GM19240 (cell line): ENCODE measurements at regions not wholly inside any gene's neighbourhood (a gene's known extent, or its start where the extent isn't known, plus 50 kb on each side); places are given as distances from the start of the nearest gene placed in this dataset.
"Not testable (repeated sequence)": the region's sequence is repeated elsewhere in the genome, so short reads cannot be mapped to it uniquely, and the experiment has no call there.

Experiments
- DNase-seq: peaks from one replicate; pipeline ENCODE4 v3.0.0; 2011; ENCODE audit warnings: low spot score; ENCODE audit not compliant: insufficient read length

DNA sequence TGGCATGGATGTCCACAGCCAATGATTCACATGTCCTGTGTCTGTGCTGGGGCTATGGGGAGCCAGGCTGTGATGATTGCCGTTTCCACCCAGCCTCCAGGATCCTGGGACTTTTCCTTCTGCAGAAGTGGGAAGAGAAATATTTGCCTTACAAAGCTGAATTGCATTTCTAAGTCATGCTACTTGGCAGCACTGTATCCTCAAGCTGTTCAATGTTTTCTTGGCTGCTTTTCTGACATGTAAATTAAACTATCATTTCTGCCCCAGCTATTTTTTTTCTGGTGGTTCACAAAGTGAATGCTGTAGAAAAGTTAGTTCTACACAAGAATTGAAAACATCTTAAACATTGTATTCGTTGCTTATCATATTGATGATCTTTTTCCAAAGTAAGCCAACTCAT, 51.9 kb upstream of the TCERG1L start:
- no peak for DNase-seq

DNA sequence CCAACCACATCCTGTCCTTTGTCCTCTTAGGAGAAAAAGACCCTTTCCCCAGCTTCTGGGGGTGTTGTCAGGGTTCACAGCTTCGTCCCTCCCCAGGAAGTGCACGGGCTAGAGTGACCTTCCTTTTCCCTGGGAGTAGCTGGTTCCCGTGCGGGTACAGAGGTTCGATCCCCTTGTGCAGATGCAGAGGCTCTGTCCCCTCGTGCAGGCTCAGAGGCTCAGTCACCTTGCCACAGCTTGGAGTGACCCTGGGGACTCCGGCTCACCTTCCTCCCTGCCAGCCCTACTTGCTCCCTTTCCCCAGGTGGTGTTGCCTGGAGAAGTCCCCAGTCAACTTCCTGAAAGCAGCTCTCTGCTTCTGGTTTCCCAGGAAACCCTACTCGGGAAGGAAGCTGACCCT, 60.0 kb upstream of the TCERG1L start:
- no peak for DNase-seq

DNA sequence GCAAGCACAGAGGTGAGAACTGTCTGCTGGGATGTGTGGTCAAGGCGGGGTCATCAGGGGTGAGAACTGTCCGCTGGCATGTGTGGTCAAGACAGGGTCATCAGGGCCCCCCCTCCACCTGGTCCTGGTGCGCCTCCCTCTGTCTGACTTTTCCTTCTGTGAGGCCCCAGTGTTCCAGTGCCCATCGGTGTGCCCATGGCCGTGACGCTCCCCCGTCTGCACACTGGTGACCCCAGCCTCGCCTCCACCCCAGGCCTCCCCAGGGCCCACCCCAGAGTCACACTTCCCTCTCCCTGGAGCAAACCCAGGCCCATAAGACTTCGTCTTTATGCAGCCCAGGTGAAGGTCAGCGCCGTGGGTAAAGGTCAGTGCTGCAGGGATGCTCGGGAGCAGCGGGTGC, 70.1 kb upstream of the TCERG1L start:
- DNase-seq = no peak

- DNase-seq = not testable (repeated sequence)
Measured at GRCh38 chr10:131385161-131385872, 73.8 kb upstream of the TCERG1L start.

DNA sequence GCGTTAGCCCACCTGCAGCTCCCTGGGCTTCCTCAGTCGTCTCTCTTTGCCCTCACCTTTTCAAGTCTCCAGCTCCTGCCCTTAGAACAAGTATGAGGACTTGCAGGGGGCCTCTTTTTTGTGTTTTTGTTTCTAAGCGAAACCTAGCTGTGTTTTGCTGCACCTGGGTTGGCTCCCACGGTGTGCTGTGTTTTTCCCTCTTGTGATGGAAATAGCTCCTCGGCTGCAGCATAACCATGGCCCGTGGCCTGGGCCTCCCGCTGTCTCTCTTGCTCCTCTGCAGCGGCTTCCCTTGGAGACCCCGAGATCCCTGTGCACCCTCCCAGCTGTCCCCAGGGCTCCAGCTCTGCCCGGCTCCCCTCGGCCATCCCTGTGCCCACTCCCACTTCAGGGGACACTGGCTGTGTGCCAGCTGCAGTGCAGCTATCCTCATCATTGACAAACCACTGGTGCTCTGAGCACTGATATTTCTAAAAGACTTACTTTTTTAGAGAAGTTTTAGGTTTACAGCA, 75.6 kb upstream of the TCERG1L start:
- no peak for DNase-seq

- DNase-seq = no peak
Measured at GRCh38 chr10:131391936-131392335, 80.4 kb upstream of the TCERG1L start.

DNA sequence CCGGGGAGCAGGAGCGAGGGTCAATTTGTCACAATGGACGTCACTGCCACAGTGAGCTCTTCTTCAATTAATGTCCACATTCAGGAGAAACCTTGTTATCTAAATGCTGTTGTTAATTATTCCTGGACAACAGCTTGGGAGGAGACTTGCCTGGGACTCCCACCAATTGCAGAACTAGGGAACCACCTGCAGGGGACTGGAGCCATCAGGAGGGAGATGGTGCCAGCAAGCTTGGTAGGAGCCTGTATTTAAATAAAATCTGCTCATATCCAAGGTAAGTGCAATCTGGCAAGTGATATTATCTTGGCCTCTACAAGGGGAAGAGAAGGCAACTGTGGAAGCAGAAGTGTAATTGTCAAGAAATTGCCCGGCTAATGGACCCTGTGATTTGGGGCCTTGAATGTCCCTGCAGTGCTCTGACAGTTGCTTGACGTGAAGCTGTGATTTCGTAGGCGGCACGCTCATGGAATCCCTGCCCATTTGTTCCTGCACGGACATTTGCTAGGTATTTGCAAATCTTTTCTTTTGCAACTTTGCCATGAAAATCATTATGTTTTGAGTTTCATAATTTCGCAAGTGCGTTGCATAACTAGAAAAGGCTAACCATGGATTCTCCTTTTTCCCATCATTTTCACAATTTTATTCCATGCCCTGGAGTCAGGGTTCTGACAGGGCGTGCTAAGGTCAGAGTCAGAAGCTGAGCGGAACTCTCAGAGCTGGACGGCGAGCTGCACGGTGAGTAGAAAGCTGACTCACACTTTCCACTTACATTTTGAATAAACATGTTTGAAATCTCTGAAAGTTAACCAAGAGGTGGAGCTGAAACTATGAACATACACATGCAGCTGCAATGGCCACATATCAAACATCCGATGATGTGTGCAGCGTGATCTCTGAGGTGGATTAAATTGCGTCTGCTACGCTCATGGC, 84.9 kb upstream of the TCERG1L start:
- no peak for DNase-seq

- DNase-seq = no peak
Measured at GRCh38 chr10:131398166-131398565, 86.6 kb upstream of the TCERG1L start.

DNA sequence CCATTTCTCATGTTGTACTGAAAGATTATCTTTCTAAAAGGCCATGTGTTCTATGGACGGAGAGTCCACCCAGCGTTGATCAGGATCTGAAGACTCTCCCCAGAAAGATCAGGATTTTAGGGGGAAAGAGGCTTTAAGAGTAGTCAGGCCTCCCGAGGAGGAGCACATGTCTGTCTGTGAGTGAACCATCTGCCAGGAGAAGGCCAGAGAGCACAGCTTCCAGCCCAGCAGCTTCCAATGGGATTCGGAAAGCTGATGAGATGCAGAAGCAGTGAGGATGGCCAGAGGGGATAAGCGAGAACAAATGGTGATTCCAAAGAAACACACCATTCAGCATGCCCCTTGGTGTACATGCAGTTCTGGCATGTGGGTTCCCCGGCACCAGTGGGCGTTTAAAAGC, 88.5 kb upstream of the TCERG1L start:
- no peak for DNase-seq

DNA sequence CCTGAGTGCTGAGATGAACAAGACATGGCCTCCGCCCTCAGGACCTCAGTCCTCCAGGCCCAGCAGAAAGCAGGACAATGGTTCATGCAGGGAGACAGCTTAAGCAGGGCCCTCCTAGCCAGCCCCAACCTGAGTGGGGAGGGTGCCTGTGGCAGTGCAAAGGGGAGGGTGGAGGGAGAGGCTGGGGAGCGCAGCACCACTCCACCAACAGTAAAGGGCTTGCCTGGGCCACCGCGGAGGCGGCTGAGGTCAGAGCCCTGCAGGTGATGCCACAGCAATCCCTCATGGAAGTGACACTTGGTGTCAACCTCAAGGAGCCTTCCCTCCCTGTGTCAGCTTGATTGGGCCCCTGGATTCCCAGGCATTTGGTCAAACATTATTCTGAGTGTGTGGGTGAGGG, 89.0 kb upstream of the TCERG1L start:
- no peak for DNase-seq

- DNase-seq = no peak
Measured at GRCh38 chr10:131402771-131403650, 91.5 kb upstream of the TCERG1L start.

DNA sequence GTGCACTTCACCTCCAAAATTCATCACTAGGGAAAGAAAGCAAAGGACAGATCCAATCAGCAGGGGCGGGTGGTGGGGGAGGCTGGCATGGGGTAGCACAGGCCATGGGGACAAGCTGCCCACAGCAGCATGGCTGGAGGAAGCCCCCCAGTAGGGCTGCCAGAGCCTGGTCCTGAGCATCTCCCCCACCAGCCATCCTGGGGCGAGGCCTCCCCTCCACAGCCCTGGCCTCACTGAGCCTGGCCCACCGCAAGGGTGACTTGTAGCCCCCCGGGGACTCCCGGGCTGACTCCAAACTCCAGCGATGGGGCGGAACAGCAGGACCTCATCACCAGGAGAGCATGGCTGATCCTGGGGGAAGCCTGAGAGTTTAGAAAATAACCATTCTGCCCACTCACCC, 92.4 kb upstream of the TCERG1L start:
- no peak for DNase-seq

DNA sequence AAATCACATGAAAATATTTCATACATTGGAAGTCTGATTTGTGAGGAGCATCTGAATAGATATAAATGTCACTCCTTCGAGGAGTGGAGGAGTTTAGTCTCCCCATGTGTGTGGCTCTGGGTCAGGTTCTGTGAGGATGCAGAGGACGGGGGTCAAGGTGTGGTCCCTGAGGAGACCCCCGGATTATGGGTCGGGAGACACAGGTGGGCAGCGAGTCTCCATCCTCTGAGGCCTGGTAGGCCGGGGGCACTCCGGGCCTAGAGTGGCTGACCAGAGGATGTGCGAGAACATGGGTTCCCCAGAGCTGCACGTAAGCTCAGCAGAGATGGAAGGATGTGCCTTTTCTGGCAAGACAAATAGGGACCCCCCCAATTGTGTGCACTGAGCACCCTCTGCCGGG, 93.4 kb upstream of the TCERG1L start:
- DNase-seq = no peak

DNA sequence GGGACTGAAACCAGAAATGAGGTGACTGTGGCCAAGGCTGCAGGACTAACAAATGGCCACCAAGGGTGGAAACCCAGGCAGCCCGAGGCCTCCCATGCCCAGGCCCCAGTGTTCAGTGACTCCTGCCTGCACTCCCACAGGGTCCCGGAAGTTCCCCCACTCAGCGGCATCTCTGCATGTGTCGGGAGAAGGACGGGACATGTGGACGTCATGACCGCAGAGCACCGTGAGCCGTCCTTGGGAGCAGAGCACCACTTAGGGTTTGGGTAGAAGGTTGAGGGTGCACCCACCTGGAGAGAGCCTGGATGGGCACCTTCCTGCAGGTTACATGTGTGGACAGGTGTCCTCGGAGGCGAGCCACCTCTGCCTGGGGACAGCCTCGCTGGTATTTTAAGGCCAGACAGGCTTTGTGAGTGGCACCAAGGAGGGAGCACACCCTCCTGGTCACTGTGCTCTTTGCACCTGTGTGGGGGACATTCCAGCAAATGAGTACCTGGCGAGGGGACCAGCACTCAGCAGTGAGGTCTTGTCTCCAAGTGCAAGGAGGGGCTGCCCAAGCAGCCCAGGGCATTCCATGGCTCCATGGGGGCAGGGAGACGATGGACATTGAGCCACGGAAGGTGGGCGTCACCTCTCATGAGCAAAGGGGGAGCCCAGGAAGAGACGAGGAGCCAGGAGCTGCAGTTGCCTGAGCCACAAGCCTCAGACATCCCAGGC, 95.3 kb upstream of the TCERG1L start:
- no peak for DNase-seq

GRCh38 chr10:131418681-131419080, 107.2 kb upstream of the TCERG1L start:
- no peak for DNase-seq

DNA sequence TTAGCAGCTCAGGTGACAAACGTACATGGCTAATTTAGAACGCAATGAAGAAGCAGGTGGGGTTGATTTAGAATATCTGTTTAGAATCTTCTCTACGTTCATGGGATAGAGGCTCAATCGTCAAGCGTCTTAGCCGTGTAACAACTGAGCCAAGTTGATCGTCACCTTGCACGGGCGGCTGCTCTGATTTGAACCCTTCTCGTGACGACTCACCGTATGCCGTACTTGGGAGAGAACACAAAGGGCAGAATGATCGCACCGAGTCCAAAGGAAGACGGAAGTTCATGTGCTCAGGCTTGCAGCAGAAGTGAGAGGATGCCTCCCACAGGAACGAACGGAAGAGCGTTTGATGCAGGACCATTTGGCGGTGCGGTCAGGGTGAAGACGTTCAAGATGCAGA, 108.3 kb upstream of the TCERG1L start:
- DNase-seq = no peak

DNA sequence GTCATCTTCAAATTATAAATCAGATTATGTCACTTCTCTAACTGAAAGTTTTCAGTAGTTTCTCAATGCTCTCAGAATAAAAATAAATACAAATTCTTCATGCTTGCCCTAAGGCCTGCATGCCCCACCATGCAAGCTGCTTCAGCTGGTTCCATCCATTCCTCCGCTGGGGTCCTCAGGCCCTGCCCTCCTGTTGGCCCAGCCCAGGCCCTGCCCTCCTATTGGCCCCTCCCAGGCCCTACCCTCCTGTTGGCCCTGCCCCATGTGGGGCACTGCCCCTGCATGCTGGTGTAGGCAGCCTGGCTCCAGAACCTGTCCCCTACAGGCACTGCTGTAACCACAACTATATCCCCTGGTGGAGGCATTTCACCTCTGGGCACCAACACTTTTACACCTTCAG, 109.3 kb upstream of the TCERG1L start:
- no peak for DNase-seq

- DNase-seq = no peak
Measured at GRCh38 chr10:131421381-131421780, 109.9 kb upstream of the TCERG1L start.

GRCh38 chr10:131422731-131423130, 111.2 kb upstream of the TCERG1L start:
- DNase-seq = no peak

GRCh38 chr10:131424053-131424452, 112.5 kb upstream of the TCERG1L start:
- DNase-seq = no peak
